ENCODE measurements at regions not wholly inside any gene's neighbourhood (a gene's known extent, or its start where the extent isn't known, plus 50 kb on each side); places are given as distances from the start of the nearest gene placed in this dataset.

GRCh38 chr11:133749841-133750240 lies 95.5 kb downstream of the SPATA19 start:
- no peak for TF ChIP-seq POLR2A (IDR thresholded peaks at IDR 0.05)
- TF ChIP-seq, protein P1, sequence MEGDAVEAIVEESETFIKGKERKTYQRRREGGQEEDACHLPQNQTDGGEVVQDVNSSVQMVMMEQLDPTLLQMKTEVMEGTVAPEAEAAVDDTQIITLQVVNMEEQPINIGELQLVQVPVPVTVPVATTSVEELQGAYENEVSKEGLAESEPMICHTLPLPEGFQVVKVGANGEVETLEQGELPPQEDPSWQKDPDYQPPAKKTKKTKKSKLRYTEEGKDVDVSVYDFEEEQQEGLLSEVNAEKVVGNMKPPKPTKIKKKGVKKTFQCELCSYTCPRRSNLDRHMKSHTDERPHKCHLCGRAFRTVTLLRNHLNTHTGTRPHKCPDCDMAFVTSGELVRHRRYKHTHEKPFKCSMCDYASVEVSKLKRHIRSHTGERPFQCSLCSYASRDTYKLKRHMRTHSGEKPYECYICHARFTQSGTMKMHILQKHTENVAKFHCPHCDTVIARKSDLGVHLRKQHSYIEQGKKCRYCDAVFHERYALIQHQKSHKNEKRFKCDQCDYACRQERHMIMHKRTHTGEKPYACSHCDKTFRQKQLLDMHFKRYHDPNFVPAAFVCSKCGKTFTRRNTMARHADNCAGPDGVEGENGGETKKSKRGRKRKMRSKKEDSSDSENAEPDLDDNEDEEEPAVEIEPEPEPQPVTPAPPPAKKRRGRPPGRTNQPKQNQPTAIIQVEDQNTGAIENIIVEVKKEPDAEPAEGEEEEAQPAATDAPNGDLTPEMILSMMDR (IDR thresholded peaks at IDR 0.05): no peak
- intact Hi-C loops (cut with DNase I): no loop called here
- WGBS (ENCODE audit: insufficient coverage, low coverage, low lambda C conversion rate, missing lambda C conversion rate): 43% methylated on average over 1 of the region's 1 CpG

GRCh38 chr11:133747409-133747808 lies 97.9 kb downstream of the SPATA19 start:
- no peaks in the 10 kb centered on the region for H3K27me3 ChIP-seq
- intact Hi-C loops (cut with DNase I): no loop called here
- ATAC-seq (no peak), DNase-seq (no peak)
- no peaks in the 10 kb centered on the region for H3K36me3 ChIP-seq
- H3K27ac ChIP-seq: no peak overlapping the region
- no peaks in the 10 kb centered on the region for H3K4me1 ChIP-seq
- H3K9me3 ChIP-seq: no peaks in the 10 kb centered on the region
- 47% methylated on average over 8 of the region's 13 CpGs for WGBS (ENCODE audit: insufficient coverage, low coverage, low lambda C conversion rate, missing lambda C conversion rate)
- TF ChIP-seq POLR2A (IDR thresholded peaks at IDR 0.05): no peak
- TF ChIP-seq, protein P1 (IDR thresholded peaks at IDR 0.05): no peak
- H3K4me3 ChIP-seq: no peak overlapping the region

More at GRCh38 chr11:133749841-133750240, 95.5 kb downstream of the SPATA19 start:
- no peaks in the 10 kb centered on the region for H3K9me3 ChIP-seq
- ATAC-seq: no peak
- no peak overlapping the region for H3K27ac ChIP-seq
- no peaks in the 10 kb centered on the region for H3K4me1 ChIP-seq
- no peak for DNase-seq
- no peaks in the 10 kb centered on the region for H3K36me3 ChIP-seq
- no peak overlapping the region for H3K4me3 ChIP-seq
- no peaks in the 10 kb centered on the region for H3K27me3 ChIP-seq

DNA sequence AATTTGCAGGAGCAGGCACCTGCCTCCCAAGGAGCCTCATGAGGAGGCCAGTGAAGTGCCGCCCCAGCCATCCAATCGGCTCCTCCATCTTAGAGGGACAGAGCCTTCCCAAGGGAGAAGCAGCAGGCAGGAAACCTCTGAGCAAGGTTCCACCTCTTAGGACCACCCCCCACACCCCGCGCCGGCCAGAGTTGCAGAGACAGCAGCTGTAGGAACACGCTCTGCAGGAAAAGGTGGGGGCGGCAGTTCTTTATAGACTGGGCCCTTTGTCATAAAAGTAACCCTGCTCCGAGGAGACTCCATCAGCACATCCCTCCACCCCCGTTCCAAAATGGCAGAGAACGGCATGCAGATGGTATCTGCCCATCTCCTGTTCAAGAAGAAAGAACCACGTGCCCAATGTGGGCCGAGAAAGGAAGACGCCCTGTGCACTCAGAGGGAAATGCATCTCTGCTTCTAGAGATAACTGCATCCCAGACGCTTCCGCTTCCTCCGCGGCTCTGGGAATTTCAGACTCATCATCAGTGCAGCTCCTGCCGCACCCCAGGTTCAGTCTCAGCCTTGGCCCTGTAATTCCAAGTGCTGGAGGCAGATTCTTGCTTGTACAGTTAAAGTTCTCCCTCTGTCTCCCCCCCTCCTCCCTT lies 98.5 kb downstream of the SPATA19 start:
- DNase-seq (no peak), ATAC-seq (no peak)
- Histone ChIP-seq H3K27me3 (no peaks in the 10 kb centered on the region), H3K36me3 (no peaks in the 10 kb centered on the region), H3K4me3 (no peak overlapping the region), H3K4me1 (no peaks in the 10 kb centered on the region), H3K9me3 (no peaks in the 10 kb centered on the region), H3K27ac (no peak overlapping the region)
- intact Hi-C loops (cut with DNase I): no loop called here
- TF ChIP-seq, protein P1 (IDR thresholded peaks at IDR 0.05): no peak
- TF ChIP-seq POLR2A (IDR thresholded peaks at IDR 0.05): no peak
- WGBS (ENCODE audit: insufficient coverage, low coverage, low lambda C conversion rate, missing lambda C conversion rate): 46% methylated on average over 11 of the region's 18 CpGs

DNA sequence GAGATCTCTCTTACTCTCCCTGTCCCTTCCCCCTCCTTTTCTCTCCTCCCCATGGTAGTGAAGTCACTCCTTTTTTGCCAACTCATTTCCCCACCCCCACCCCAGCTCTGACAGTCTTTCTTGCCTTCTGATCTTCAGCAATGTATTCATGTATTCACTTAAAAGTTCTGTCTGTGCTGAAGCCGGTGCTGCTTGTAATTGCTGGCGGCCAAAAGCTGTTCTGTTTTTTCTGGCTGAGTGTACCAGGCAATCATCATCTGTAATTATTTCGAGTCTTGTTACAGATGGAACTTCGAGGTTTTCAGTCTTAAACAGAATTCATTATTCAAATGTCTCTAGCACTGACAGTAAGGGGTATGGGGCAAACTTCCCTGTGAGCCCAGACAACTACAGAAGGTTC lies 99.5 kb downstream of the SPATA19 start:
- TF ChIP-seq, protein P1 (IDR thresholded peaks at IDR 0.05): no peak
- no peak for TF ChIP-seq POLR2A (IDR thresholded peaks at IDR 0.05)
- Histone ChIP-seq H3K27me3 (no peaks in the 10 kb centered on the region), H3K9me3 (no peaks in the 10 kb centered on the region), H3K36me3 (no peaks in the 10 kb centered on the region), H3K4me1 (no peaks in the 10 kb centered on the region), H3K4me3 (no peak overlapping the region), H3K27ac (no peak overlapping the region)
- no peak for ATAC-seq
- intact Hi-C loops (cut with DNase I): no loop called here
- 15% methylated on average over 3 of the region's 4 CpGs for WGBS (ENCODE audit: insufficient coverage, low coverage, low lambda C conversion rate, missing lambda C conversion rate)
- no peak for DNase-seq

Data from right lobe of liver (tissue), 6 donors.